ENCODE measurements at regions not wholly inside any gene's neighbourhood (a gene's known extent, or its start where the extent isn't known, plus 50 kb on each side); places are given as distances from the start of the nearest gene placed in this dataset.

DNA sequence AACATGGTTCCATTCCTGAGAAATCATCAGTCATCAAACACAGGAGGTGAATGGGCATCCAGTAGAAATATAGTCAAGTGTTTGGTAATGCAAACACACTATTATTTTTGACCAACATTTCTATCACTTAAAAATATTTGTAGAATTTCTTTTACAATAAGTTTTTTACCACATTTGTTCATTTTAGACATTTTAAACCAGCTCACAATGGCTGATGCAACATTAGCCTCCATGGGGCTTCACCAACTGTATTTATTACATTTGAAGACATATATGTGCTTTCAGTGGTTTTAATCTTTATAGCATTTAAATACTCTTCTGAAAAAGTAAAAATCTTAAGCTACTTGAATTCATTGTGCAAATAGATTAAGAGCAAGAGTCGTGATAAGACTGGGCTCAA, 1201.4 kb upstream of the TMEM132C start:
- H3K4me3 ChIP-seq (ENCODE audit: low read depth, low read length): no peak overlapping the region
- TF ChIP-seq CTCF (conservative IDR thresholded peaks at IDR 0.05; ENCODE audit: low read depth, low read length): no peak
- no peak for DNase-seq (ENCODE audit: low read depth)

DNA sequence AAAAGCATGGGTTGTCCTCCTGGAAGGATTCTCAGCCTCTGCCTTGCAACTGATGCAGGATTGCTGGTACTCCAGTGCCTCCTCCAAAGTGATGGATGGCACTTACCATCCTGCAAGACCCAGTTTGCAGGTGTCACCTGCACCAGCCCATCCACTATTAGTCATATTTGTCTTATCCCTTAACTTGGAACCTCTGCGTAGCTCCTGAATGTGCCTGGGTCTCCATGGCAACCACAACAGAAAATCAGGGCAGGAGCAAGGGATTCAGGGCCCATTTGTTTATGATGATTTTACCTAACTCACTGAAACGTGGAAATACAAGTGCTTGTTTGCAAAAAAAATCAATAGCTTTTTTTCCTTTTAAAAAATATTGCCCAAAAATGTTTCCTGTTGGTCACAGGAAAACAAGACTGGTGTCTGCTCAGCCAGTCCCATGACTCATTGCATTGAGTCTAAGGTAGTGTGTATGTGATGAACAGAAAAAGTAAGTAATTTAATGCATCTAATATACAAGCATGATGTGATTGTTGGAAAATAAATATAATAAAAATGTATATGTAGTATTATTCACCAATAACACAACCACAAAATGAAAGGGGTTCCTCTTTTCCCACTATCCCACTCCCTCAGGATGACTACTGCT, 1196.3 kb upstream of the TMEM132C start:
- no peak for DNase-seq (ENCODE audit: low read depth)
- TF ChIP-seq CTCF (conservative IDR thresholded peaks at IDR 0.05; ENCODE audit: low read depth, low read length): no peak
- no peak overlapping the region for H3K4me3 ChIP-seq (ENCODE audit: low read depth, low read length)

GRCh38 chr12:127074161-127074560, 1192.8 kb upstream of the TMEM132C start:
- no peak overlapping the region for H3K4me3 ChIP-seq (ENCODE audit: low read depth, low read length)
- TF ChIP-seq CTCF (conservative IDR thresholded peaks at IDR 0.05; ENCODE audit: low read depth, low read length): no peak
- DNase-seq (ENCODE audit: low read depth): no peak

GRCh38 chr12:127075981-127076380, 1191.0 kb upstream of the TMEM132C start:
- no peak for TF ChIP-seq CTCF (conservative IDR thresholded peaks at IDR 0.05; ENCODE audit: low read depth, low read length)
- no peak for DNase-seq (ENCODE audit: low read depth)
- no peak overlapping the region for H3K4me3 ChIP-seq (ENCODE audit: low read depth, low read length)

DNA sequence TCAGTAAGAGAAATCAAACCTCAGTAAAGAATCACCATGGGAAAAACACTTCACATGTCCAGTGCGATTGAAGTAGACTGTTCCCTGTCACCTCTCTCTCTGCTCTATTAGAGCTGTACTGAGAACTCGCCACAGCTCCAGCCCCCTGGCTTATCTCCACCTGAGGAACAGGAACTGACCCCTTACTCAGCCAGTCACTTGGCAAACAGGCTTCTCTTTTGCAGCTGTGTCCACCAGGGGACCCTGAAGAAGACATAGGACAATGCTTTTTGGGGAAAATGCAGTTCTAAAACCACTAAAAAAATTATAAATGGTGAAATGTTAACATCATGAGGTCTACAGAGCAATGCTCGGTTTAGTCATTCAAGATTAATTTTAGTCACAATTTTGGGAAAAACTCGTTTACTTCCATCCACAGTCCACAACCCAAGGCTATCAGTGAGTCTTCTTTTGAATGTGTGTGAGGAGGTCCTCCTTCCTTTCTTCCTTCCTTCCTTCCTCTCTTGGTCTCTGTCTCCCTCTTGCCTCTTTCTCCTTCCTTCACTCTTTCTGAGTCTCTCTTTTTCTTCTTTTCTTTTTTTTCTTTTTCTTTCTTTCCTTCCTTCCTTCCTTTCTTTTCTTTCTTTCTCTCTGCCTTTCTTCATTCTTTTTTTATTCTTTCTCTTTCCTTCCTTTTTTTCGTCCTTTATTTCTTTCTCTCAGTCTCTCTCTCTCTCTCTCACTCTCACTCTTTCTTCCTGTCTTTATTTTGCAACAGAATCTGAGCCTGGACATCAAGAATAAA, 1189.5 kb upstream of the TMEM132C start:
- TF ChIP-seq CTCF (conservative IDR thresholded peaks at IDR 0.05; ENCODE audit: low read depth, low read length): no peak
- no peak for DNase-seq (ENCODE audit: low read depth)

GRCh38 chr12:127078577-127079350, 1188.2 kb upstream of the TMEM132C start:
- no peak for DNase-seq (ENCODE audit: low read depth)
- no peak for TF ChIP-seq CTCF (conservative IDR thresholded peaks at IDR 0.05; ENCODE audit: low read depth, low read length)
- no peak overlapping the region for H3K4me3 ChIP-seq (ENCODE audit: low read depth, low read length)

More for the DNA sequence above, 1189.5 kb upstream of the TMEM132C start:
- H3K4me3 ChIP-seq (ENCODE audit: low read depth, low read length): no peak overlapping the region
